ENCODE measurements at regions not wholly inside any gene's neighbourhood (a gene's known extent, or its start where the extent isn't known, plus 50 kb on each side); places are given as distances from the start of the nearest gene placed in this dataset.

- no peak for DNase-seq
These were observed 89.2 kb upstream of the COL5A2 start for GRCh38 chr2:189268763-189269162.

- no peak for DNase-seq
These were observed 94.2 kb upstream of the COL5A2 start for GRCh38 chr2:189273734-189274133.

GRCh38 chr2:189274361-189274760 is 94.8 kb upstream of the COL5A2 start:
- DNase-seq, result no peak

- no peak for DNase-seq
These were observed 96.7 kb upstream of the COL5A2 start for GRCh38 chr2:189276277-189276676.

- no peak for DNase-seq
These were observed 101.6 kb upstream of the COL5A2 start for GRCh38 chr2:189281201-189281600.

- DNase-seq, result no peak
These were observed 105.8 kb upstream of the COL5A2 start for GRCh38 chr2:189285349-189285748.

GRCh38 chr2:189285962-189286645 is 106.5 kb upstream of the COL5A2 start:
- no peak for DNase-seq

- DNase-seq, result no peak
These were observed 107.8 kb upstream of the COL5A2 start for GRCh38 chr2:189287363-189287762.

- DNase-seq, result peak; percentile 58
These were observed 108.5 kb upstream of the COL5A2 start for GRCh38 chr2:189287982-189288521.

- no peak for DNase-seq
These were observed 111.9 kb upstream of the COL5A2 start for GRCh38 chr2:189291460-189291859.

GRCh38 chr2:189293164-189293563 is 113.6 kb upstream of the COL5A2 start:
- no peak for DNase-seq

GRCh38 chr2:189297446-189297845 is 117.9 kb upstream of the COL5A2 start:
- DNase-seq, result no peak

GRCh38 chr2:189298038-189298437 is 118.5 kb upstream of the COL5A2 start:
- DNase-seq, result no peak

GRCh38 chr2:189298481-189298880 is 118.9 kb upstream of the COL5A2 start:
- no peak for DNase-seq

- DNase-seq, result no peak
These were observed 120.4 kb upstream of the COL5A2 start for GRCh38 chr2:189299974-189300373.

- no peak for DNase-seq
These were observed 121.4 kb upstream of the COL5A2 start for GRCh38 chr2:189300916-189301315.

GRCh38 chr2:189302274-189302948 is 122.8 kb upstream of the COL5A2 start:
- no peak for DNase-seq

- DNase-seq, result no peak
These were observed 124.8 kb upstream of the COL5A2 start for GRCh38 chr2:189304360-189304759.

- no peak for DNase-seq
These were observed 125.9 kb upstream of the COL5A2 start for GRCh38 chr2:189305291-189305943.

- no peak for DNase-seq
These were observed 127.0 kb upstream of the COL5A2 start for GRCh38 chr2:189306525-189306924.

GRCh38 chr2:189308056-189308790 is 128.7 kb upstream of the COL5A2 start:
- DNase-seq, result no peak

GRCh38 chr2:189309331-189309730 is 129.8 kb upstream of the COL5A2 start:
- no peak for DNase-seq

GRCh38 chr2:189312211-189312610 is 129.1 kb upstream of the WDR75 start:
- no peak for DNase-seq

Measured in NCI-H526 treated with DMSO at 0.1 percent for 48 hours (cell line).